Astrocyte of the cerebellum (primary cell): ENCODE measurements at regions not wholly inside any gene's neighbourhood (a gene's known extent, or its start where the extent isn't known, plus 50 kb on each side); places are given as distances from the start of the nearest gene placed in this dataset.

Experiments used
- DNase-seq: peaks from one replicate; pipeline ENCODE4 v3.0.0-alpha.2; 2011; ENCODE audit warnings: low read depth
- H3K4me3 ChIP-seq: 2 replicates; pipeline ENCODE4 v1.5.1; 2011; ENCODE audit warnings: mild to moderate bottlenecking, low read depth, low read length, moderate library complexity
- CTCF ChIP-seq: IDR thresholded peaks from 2 replicates; pipeline ENCODE4 v1.5.1; 2012; ENCODE audit warnings: low read length, low read depth, moderate library complexity, mild to moderate bottlenecking; ENCODE audit errors: missing control alignments
- in situ Hi-C: cut with HindIII; loops from 2 replicates; pipeline ENCODE4 v1.10.0; 2017; ENCODE audit warnings: low sequenced_read_pairs

- no peak overlapping the region for H3K4me3 ChIP-seq
- DNase-seq = no peak
- no peak for TF ChIP-seq CTCF
- in situ Hi-C loops = no loop called here
Measured at GRCh38 chr11:98589967-98590366, 430.8 kb upstream of the CNTN5 start.

GRCh38 chr11:98600103-98600502 is 420.6 kb upstream of the CNTN5 start:
- TF ChIP-seq CTCF = no peak
- no peak overlapping the region for H3K4me3 ChIP-seq
- in situ Hi-C loops = no loop called here
- DNase-seq = no peak

GRCh38 chr11:98600786-98601773 is 419.7 kb upstream of the CNTN5 start:
- no peak for TF ChIP-seq CTCF
- DNase-seq = no peak
- in situ Hi-C loops = no loop called here
- no peak overlapping the region for H3K4me3 ChIP-seq

- no peak overlapping the region for H3K4me3 ChIP-seq
- no peak for TF ChIP-seq CTCF
- DNase-seq = no peak
- in situ Hi-C loops = no loop called here
Measured at GRCh38 chr11:98616098-98616655, 404.6 kb upstream of the CNTN5 start.

GRCh38 chr11:98621767-98622166 is 399.0 kb upstream of the CNTN5 start:
- in situ Hi-C loops = no loop called here
- DNase-seq = no peak
- H3K4me3 ChIP-seq = no peak overlapping the region
- TF ChIP-seq CTCF = no peak

- TF ChIP-seq CTCF = no peak
- DNase-seq = no peak
- H3K4me3 ChIP-seq = no peak overlapping the region
- in situ Hi-C loops = no loop called here
Measured at GRCh38 chr11:98625526-98625925, 395.2 kb upstream of the CNTN5 start.
